GM12892 (cell line): ENCODE measurements at regions not wholly inside any gene's neighbourhood (a gene's known extent, or its start where the extent isn't known, plus 50 kb on each side); places are given as distances from the start of the nearest gene placed in this dataset.
"Not testable (repeated sequence)": the region's sequence is repeated elsewhere in the genome, so short reads cannot be mapped to it uniquely, and the experiment has no call there.

Source experiments
- POLR2AphosphoS5 ChIP-seq: IDR thresholded peaks from 2 replicates; pipeline ENCODE4 v1.6.1; 2011; ENCODE audit warnings: low read depth, low read length, control low read depth
- TAF1 ChIP-seq: IDR thresholded peaks from 2 replicates; pipeline ENCODE4 v1.6.1; 2011; ENCODE audit warnings: low read depth, mild to moderate bottlenecking, control low read depth, low read length, borderline replicate concordance

DNA sequence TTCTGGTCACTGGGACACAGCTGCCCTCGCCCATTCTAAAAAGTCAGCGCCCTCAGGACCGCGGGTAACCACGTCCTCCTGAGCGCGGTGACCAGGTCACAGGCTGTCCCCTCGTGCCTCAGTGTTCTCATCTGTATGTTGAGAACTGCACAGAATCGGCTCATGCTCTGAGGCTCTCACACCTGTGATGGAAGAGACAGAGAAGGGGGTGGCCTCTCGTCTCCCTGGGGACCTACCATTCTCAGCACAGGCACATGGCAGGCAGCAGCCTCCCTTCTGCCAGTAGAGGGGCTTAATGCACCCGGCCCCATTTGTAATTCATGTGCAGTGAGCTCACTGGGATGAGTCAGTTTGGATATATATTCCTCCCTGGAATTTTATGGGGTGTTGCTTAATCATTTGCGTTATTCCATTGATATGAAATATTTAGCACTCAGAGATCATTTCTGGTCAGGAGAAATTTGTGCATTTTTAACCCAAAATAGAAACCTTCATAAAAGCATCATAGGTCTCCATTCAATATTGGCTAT, 51.9 kb upstream of the ROPN1B start:
- TF ChIP-seq TAF1, POLR2AphosphoS5: not testable (repeated sequence)
